Activated B cell treated with CpG ODN at 0.5 μM for 24 hours (primary cell): ENCODE measurements at regions not wholly inside any gene's neighbourhood (a gene's known extent, or its start where the extent isn't known, plus 50 kb on each side); places are given as distances from the start of the nearest gene placed in this dataset.
"Not testable (repeated sequence)": the region's sequence is repeated elsewhere in the genome, so short reads cannot be mapped to it uniquely, and the experiment has no call there.

Source experiments
- ATAC-seq: fragments of 200-7000 bp; cut with Tn5 transposase; one replicate; pipeline ENCODE4 v1.10.0; 2021; ENCODE audit warnings: low read depth, mild to moderate bottlenecking, moderate library complexity
- CTCF ChIA-PET: fragments of 350-600 bp; sonication (Branson Sonifier 250); formaldehyde crosslinking; loops from one replicate; lab custom pipeline; 2021; ENCODE audit warnings: antibody characterized with exemption; lab: Charles Lee
- POLR2A ChIA-PET: fragments of 350-600 bp; sonication (Branson Sonifier 250); formaldehyde crosslinking; loops from one replicate; lab custom pipeline; 2021; ENCODE audit warnings: antibody characterized with exemption; lab: Charles Lee
- DNase-seq: peaks from one replicate; pipeline ENCODE4 v3.0.0; 2022
- H3K27ac Mint-ChIP-seq: one replicate; pipeline ENCODE4 v1.8.0; 2020; ENCODE audit warnings: mixed read lengths
- H3K27me3 Mint-ChIP-seq: one replicate; pipeline ENCODE4 v1.8.0; 2021; ENCODE audit warnings: mixed read lengths
- H3K36me3 Mint-ChIP-seq: one replicate; pipeline ENCODE4 v1.8.0; 2021; ENCODE audit warnings: low read depth, mixed read lengths
- H3K4me1 Mint-ChIP-seq: one replicate; pipeline ENCODE4 v1.8.0; 2021; ENCODE audit warnings: mixed read lengths
- H3K4me3 Mint-ChIP-seq: one replicate; pipeline ENCODE4 v1.8.0; 2020; ENCODE audit warnings: mild to moderate bottlenecking, mixed read lengths
- H3K9me3 Mint-ChIP-seq: one replicate; pipeline ENCODE4 v1.8.0; 2020; ENCODE audit warnings: mixed read lengths
- intact Hi-C: fragments of 100-400 bp; cut with micrococcal nuclease; formaldehyde crosslinking; loops from one replicate; pipeline ENCODE4 v1.15.1; 2024

GRCh38 chr1:161454865-161455707, 50.2 kb upstream of the FCGR2A start:
- H3K27ac Mint-ChIP-seq, H3K36me3 Mint-ChIP-seq, H3K9me3 Mint-ChIP-seq, H3K4me1 Mint-ChIP-seq, POLR2A ChIA-PET, intact Hi-C loops, H3K27me3 Mint-ChIP-seq, CTCF ChIA-PET, H3K4me3 Mint-ChIP-seq, DNase-seq: not testable (repeated sequence)
- peak; percentile 3 for ATAC-seq

GRCh38 chr1:161453950-161454864, 51.0 kb upstream of the FCGR2A start:
- CTCF ChIA-PET, POLR2A ChIA-PET, H3K27ac Mint-ChIP-seq, H3K4me3 Mint-ChIP-seq, H3K9me3 Mint-ChIP-seq, H3K4me1 Mint-ChIP-seq, intact Hi-C loops, H3K27me3 Mint-ChIP-seq, H3K36me3 Mint-ChIP-seq: not testable (repeated sequence)
- DNase-seq (peak; percentile 59), ATAC-seq (peak; percentile 47)

- H3K9me3 Mint-ChIP-seq, H3K27ac Mint-ChIP-seq, ATAC-seq, H3K36me3 Mint-ChIP-seq, H3K4me3 Mint-ChIP-seq, DNase-seq, H3K27me3 Mint-ChIP-seq, intact Hi-C loops, CTCF ChIA-PET, POLR2A ChIA-PET, H3K4me1 Mint-ChIP-seq: not testable (repeated sequence)
These were observed 53.4 kb upstream of the FCGR2A start for GRCh38 chr1:161451698-161452348.

GRCh38 chr1:161447760-161448332, 57.4 kb upstream of the FCGR2A start:
- H3K9me3 Mint-ChIP-seq, H3K4me3 Mint-ChIP-seq: not testable (repeated sequence)

GRCh38 chr1:161447040-161447759, 58.1 kb upstream of the FCGR2A start:
- H3K4me1 Mint-ChIP-seq, H3K36me3 Mint-ChIP-seq, H3K27ac Mint-ChIP-seq, intact Hi-C loops, H3K9me3 Mint-ChIP-seq, POLR2A ChIA-PET, CTCF ChIA-PET, H3K4me3 Mint-ChIP-seq, DNase-seq, H3K27me3 Mint-ChIP-seq: not testable (repeated sequence)
- peak; percentile 38 for ATAC-seq

More at GRCh38 chr1:161447760-161448332, 57.4 kb upstream of the FCGR2A start:
- intact Hi-C loops, H3K4me1 Mint-ChIP-seq, H3K27ac Mint-ChIP-seq, CTCF ChIA-PET, H3K36me3 Mint-ChIP-seq, H3K27me3 Mint-ChIP-seq, DNase-seq, POLR2A ChIA-PET: not testable (repeated sequence)
- ATAC-seq: peak; percentile 8

GRCh38 chr1:161444725-161445124, 60.5 kb upstream of the FCGR2A start:
- DNase-seq: peak; percentile 48
- H3K27me3 Mint-ChIP-seq, intact Hi-C loops: not testable (repeated sequence)

GRCh38 chr1:161444255-161444654, 61.0 kb upstream of the FCGR2A start:
- POLR2A ChIA-PET, H3K4me1 Mint-ChIP-seq, intact Hi-C loops, H3K9me3 Mint-ChIP-seq, H3K27me3 Mint-ChIP-seq, ATAC-seq, H3K27ac Mint-ChIP-seq, H3K36me3 Mint-ChIP-seq, H3K4me3 Mint-ChIP-seq, CTCF ChIA-PET, DNase-seq: not testable (repeated sequence)

More at GRCh38 chr1:161444725-161445124, 60.5 kb upstream of the FCGR2A start:
- CTCF ChIA-PET, ATAC-seq, POLR2A ChIA-PET, H3K9me3 Mint-ChIP-seq, H3K4me3 Mint-ChIP-seq, H3K36me3 Mint-ChIP-seq, H3K27ac Mint-ChIP-seq, H3K4me1 Mint-ChIP-seq: not testable (repeated sequence)
